ENCODE measurements at regions not wholly inside any gene's neighbourhood (a gene's known extent, or its start where the extent isn't known, plus 50 kb on each side); places are given as distances from the start of the nearest gene placed in this dataset.

DNA sequence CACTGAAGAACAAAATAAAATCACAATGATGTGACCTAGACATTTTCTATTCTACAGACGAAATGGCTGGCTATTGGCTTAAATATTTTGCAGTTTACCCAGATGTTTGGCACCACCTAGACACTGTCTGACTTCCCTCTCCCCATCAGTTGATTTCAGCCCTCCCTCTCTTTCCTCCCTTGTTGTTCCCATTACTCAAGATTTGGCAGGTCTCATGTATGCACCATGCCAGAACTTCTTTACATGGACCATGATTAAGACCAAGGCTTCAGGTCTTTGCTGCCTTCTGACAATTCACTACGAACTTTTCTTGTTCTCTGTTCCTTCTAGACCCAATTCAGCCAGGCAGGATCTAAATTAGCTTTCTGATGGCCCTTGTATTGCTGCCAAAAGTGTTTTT is 66.6 kb upstream of the GDNF start:
- Histone ChIP-seq H3K9me3 (ENCODE audit: control insufficient read depth in 4 of 4, insufficient read depth in 3 of 4, low read length in 3 of 4) (peaks cover 0 to 5% (median 0%) of the 10 kb centered on the region in 4 donors), H3K4me3 (no peak overlapping the region), H3K9ac (ENCODE audit: insufficient read depth in 1 of 2, low read length in 2 of 2) (no peak overlapping the region), H3K27ac (ENCODE audit: low read depth in 1 of 2, low read length in 1 of 2) (no peak overlapping the region), H3K4me1 (ENCODE audit: control insufficient read depth in 5 of 5, insufficient read depth in 5 of 5, low read length in 5 of 5) (no peaks in the 10 kb centered on the region), H3K36me3 (ENCODE audit: control insufficient read depth in 4 of 4, insufficient read depth in 4 of 4, low read length in 4 of 4) (no peaks in the 10 kb centered on the region), H3K27me3 (ENCODE audit: control insufficient read depth in 3 of 3, insufficient read depth in 3 of 3, low read length in 2 of 3) (no peaks in the 10 kb centered on the region)
- no peak for DNase-seq
- TF ChIP-seq, protein P1, sequence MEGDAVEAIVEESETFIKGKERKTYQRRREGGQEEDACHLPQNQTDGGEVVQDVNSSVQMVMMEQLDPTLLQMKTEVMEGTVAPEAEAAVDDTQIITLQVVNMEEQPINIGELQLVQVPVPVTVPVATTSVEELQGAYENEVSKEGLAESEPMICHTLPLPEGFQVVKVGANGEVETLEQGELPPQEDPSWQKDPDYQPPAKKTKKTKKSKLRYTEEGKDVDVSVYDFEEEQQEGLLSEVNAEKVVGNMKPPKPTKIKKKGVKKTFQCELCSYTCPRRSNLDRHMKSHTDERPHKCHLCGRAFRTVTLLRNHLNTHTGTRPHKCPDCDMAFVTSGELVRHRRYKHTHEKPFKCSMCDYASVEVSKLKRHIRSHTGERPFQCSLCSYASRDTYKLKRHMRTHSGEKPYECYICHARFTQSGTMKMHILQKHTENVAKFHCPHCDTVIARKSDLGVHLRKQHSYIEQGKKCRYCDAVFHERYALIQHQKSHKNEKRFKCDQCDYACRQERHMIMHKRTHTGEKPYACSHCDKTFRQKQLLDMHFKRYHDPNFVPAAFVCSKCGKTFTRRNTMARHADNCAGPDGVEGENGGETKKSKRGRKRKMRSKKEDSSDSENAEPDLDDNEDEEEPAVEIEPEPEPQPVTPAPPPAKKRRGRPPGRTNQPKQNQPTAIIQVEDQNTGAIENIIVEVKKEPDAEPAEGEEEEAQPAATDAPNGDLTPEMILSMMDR (IDR thresholded peaks at IDR 0.05; ENCODE audit: control extremely low read depth, extremely low read depth) = no peak
- WGBS, 2 donors = 63 to 77% methylated on average over 2 of the region's 2 CpGs
- no peak for ATAC-seq (ENCODE audit: insufficient read depth, low FRiP score)

DNA sequence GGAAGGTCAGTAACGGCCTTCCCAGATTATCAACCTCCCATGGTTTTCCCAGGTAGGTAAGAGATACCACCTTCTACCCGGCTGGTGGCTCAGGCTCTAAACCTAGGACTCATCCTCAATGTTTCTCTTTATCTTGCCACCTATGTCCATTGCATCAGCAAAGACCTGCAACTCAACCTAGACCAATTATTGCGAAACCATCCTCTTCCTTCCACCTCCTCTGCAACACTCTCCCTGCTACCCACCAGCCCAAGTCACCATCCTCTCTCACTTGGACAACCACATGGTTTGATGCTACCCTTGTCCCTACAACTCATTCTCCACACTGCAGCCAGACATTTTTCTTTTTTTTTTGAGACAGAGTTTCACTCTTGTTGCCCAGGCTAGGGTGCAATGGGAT is 65.4 kb upstream of the GDNF start:
- WGBS, 2 donors = 74 to 90% methylated on average over 3 of the region's 3 CpGs
- Histone ChIP-seq H3K4me1 (ENCODE audit: control insufficient read depth in 5 of 5, insufficient read depth in 5 of 5, low read length in 5 of 5) (no peaks in the 10 kb centered on the region), H3K9ac (ENCODE audit: insufficient read depth in 1 of 2, low read length in 2 of 2) (no peak overlapping the region), H3K27ac (ENCODE audit: low read depth in 1 of 2, low read length in 1 of 2) (no peak overlapping the region), H3K4me3 (no peak overlapping the region), H3K27me3 (ENCODE audit: control insufficient read depth in 3 of 3, insufficient read depth in 3 of 3, low read length in 2 of 3) (no peaks in the 10 kb centered on the region), H3K9me3 (ENCODE audit: control insufficient read depth in 4 of 4, insufficient read depth in 3 of 4, low read length in 3 of 4) (peaks cover 0 to 5% (median 0%) of the 10 kb centered on the region in 4 donors), H3K36me3 (ENCODE audit: control insufficient read depth in 4 of 4, insufficient read depth in 4 of 4, low read length in 4 of 4) (no peaks in the 10 kb centered on the region)
- DNase-seq (no peak), ATAC-seq (ENCODE audit: insufficient read depth, low FRiP score) (no peak)
- TF ChIP-seq, protein P1 (IDR thresholded peaks at IDR 0.05; ENCODE audit: control extremely low read depth, extremely low read depth) = no peak

DNA sequence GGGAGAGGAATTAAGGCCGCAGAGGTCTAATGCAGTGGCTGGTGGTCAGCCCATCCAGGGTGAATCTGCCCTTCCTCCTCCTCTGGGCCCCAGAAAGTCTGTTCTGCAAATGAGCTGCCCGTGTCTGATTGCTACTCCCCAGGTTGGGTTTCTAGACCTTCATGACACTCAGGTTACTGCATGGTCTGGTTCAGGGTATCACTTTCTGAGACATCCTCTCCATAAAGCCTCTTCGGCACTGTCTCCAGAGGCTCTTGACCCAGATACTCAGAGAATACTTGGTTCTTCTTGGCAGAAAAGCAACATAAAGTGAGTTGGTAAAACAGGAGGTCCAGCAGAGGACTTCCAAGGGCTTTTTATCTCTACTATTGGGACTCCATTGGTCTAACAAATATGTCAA is 62.5 kb upstream of the GDNF start:
- H3K36me3 ChIP-seq (ENCODE audit: control insufficient read depth in 4 of 4, insufficient read depth in 4 of 4, low read length in 4 of 4) = no peaks in the 10 kb centered on the region
- DNase-seq = no peak
- no peak overlapping the region for H3K4me3 ChIP-seq
- H3K4me1 ChIP-seq (ENCODE audit: control insufficient read depth in 5 of 5, insufficient read depth in 5 of 5, low read length in 5 of 5) = no peaks in the 10 kb centered on the region
- no peak overlapping the region for H3K27ac ChIP-seq (ENCODE audit: low read depth in 1 of 2, low read length in 1 of 2)
- ATAC-seq (ENCODE audit: insufficient read depth, low FRiP score) = no peak
- 87% methylated on average over 3 of the region's 3 CpGs for WGBS, 2 donors
- TF ChIP-seq, protein P1 (IDR thresholded peaks at IDR 0.05; ENCODE audit: control extremely low read depth, extremely low read depth) = no peak
- H3K27me3 ChIP-seq (ENCODE audit: control insufficient read depth in 3 of 3, insufficient read depth in 3 of 3, low read length in 2 of 3) = no peaks in the 10 kb centered on the region
- H3K9me3 ChIP-seq (ENCODE audit: control insufficient read depth in 4 of 4, insufficient read depth in 3 of 4, low read length in 3 of 4) = peaks cover 0 to 5% (median 0%) of the 10 kb centered on the region in 4 donors
- no peak overlapping the region for H3K9ac ChIP-seq (ENCODE audit: insufficient read depth in 1 of 2, low read length in 2 of 2)

DNA sequence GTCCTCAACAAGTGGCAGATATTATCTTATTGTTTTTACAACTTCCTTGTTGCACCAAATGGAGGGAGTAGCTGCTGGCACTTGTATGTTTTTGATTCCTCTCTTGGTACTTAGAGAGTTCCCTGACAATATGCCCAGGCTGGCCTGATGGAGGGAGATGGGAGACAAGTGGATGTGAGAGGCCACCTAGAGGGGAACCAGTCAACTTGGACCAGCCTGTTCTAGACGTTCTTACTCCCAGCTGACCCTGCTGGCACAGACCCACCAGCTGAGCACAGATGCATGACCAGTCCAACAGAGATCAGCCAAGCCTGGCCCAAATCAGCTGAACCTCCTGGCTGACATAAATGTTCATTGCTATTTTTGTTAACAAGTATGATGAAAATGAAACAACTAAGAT is 60.9 kb upstream of the GDNF start:
- TF ChIP-seq, protein P1 (IDR thresholded peaks at IDR 0.05; ENCODE audit: control extremely low read depth, extremely low read depth) = no peak
- Histone ChIP-seq H3K4me1 (ENCODE audit: control insufficient read depth in 5 of 5, insufficient read depth in 5 of 5, low read length in 5 of 5) (no peaks in the 10 kb centered on the region), H3K4me3 (no peak overlapping the region), H3K27me3 (ENCODE audit: control insufficient read depth in 3 of 3, insufficient read depth in 3 of 3, low read length in 2 of 3) (no peaks in the 10 kb centered on the region), H3K27ac (ENCODE audit: low read depth in 1 of 2, low read length in 1 of 2) (no peak overlapping the region), H3K36me3 (ENCODE audit: control insufficient read depth in 4 of 4, insufficient read depth in 4 of 4, low read length in 4 of 4) (no peaks in the 10 kb centered on the region), H3K9ac (ENCODE audit: insufficient read depth in 1 of 2, low read length in 2 of 2) (no peak overlapping the region), H3K9me3 (ENCODE audit: control insufficient read depth in 4 of 4, insufficient read depth in 3 of 4, low read length in 3 of 4) (peaks cover 0 to 3% (median 0%) of the 10 kb centered on the region in 4 donors)
- ATAC-seq (ENCODE audit: insufficient read depth, low FRiP score) (no peak), DNase-seq (peak in 2 of 3 donors; percentile 8 to 16)
- WGBS, 2 donors = 4 to 6% methylated on average over 1 of the region's 1 CpG
